ENCODE measurements at regions not wholly inside any gene's neighbourhood (a gene's known extent, or its start where the extent isn't known, plus 50 kb on each side); places are given as distances from the start of the nearest gene placed in this dataset.

GRCh38 chr6:169370054-169370453 is 116.4 kb upstream of the THBS2 start:
- Histone ChIP-seq H3K4me2 (no peak overlapping the region), H3K9me2 (no peaks in the 10 kb centered on the region), H3K4me3 (ENCODE audit: low read depth in 2 of 2, low read length in 1 of 2) (no peak overlapping the region), H3K9me3 (no peaks in the 10 kb centered on the region), H3K27ac (ENCODE audit: low read depth in 2 of 2, low read length in 1 of 2) (no peak overlapping the region), H4K20me1 (ENCODE audit: insufficient read depth) (no peaks in the 10 kb centered on the region), H2AFZ (ENCODE audit: low read depth) (no peak overlapping the region), H3K9ac (no peak overlapping the region), H3K4me1 (ENCODE audit: control insufficient read depth in 1 of 2, insufficient read depth in 2 of 2, low read depth in 1 of 2, low read length in 1 of 2) (no peaks in the 10 kb centered on the region; a peak in 1 of 4 replicates), H3K79me2 (ENCODE audit: insufficient read depth) (no peaks in the 10 kb centered on the region), H3K27me3 (ENCODE audit: insufficient read depth) (no peaks in the 10 kb centered on the region), H3F3A (replicated peaks; ENCODE audit: insufficient read depth) (no peaks in the 10 kb centered on the region), H3K36me3 (replicated peaks in 1 of 2; ENCODE audit: control insufficient read depth in 1 of 2, insufficient read depth in 2 of 2, low read length in 1 of 2) (no peaks in the 10 kb centered on the region)
- POLR2A ChIA-PET, result no interaction called here
- CTCF ChIA-PET, result no interaction called here
- 67% methylated on average over 3 of the region's 10 CpGs for WGBS (ENCODE audit: low lambda C conversion rate)
- no peak for TF ChIP-seq YY1 (IDR thresholded peaks at IDR 0.05; ENCODE audit: low read depth)
- DNase-seq, result no peak

- H3F3A ChIP-seq (replicated peaks; ENCODE audit: insufficient read depth), result no peaks in the 10 kb centered on the region
- ChIA-PET POLR2A (no interaction called here), CTCF (no interaction called here)
- H3K9me2 ChIP-seq, result no peaks in the 10 kb centered on the region
- no peak overlapping the region for H3K4me3 ChIP-seq (ENCODE audit: low read depth in 2 of 2, low read length in 1 of 2)
- no peak overlapping the region for H3K27ac ChIP-seq (ENCODE audit: low read depth in 2 of 2, low read length in 1 of 2)
- 67% methylated on average over 11 of the region's 11 CpGs for WGBS (ENCODE audit: low lambda C conversion rate)
- no peaks in the 10 kb centered on the region for H3K9me3 ChIP-seq
- H3K79me2 ChIP-seq (ENCODE audit: insufficient read depth), result no peaks in the 10 kb centered on the region
- no peak overlapping the region for H3K9ac ChIP-seq
- H2AFZ ChIP-seq (ENCODE audit: low read depth), result no peak overlapping the region
- TF ChIP-seq GATA2 (CRISPR knock-in tag; IDR thresholded peaks at IDR 0.05), result no peak
- no peak for TF ChIP-seq TAF1 (IDR thresholded peaks at IDR 0.05; ENCODE audit: borderline replicate concordance, low read depth, low read length)
- no peak for TF ChIP-seq FOXJ3 (CRISPR knock-in tag; IDR thresholded peaks at IDR 0.05)
- TF ChIP-seq SMC3 (IDR thresholded peaks at IDR 0.05; ENCODE audit: low read depth, low read length), result no peak
- TF ChIP-seq TCF12 (IDR thresholded peaks at IDR 0.05), result no peak
- TF ChIP-seq POLR2AphosphoS5 (IDR thresholded peaks at IDR 0.05; ENCODE audit: low read depth, low read length), result no peak
- TF ChIP-seq NFIC (IDR thresholded peaks at IDR 0.05; ENCODE audit: borderline replicate concordance), result no peak
- TF ChIP-seq SIN3A (IDR thresholded peaks at IDR 0.05; ENCODE audit: borderline replicate concordance, low read depth, low read length), result no peak
- no peak for TF ChIP-seq REST (IDR thresholded peaks at IDR 0.05; ENCODE audit: low read depth, low read length)
- TF ChIP-seq MXI1 (IDR thresholded peaks at IDR 0.05; ENCODE audit: low read depth, low read length), result no peak
- no peak for TF ChIP-seq EZH2phosphoT487 (IDR thresholded peaks at IDR 0.05; ENCODE audit: borderline replicate concordance, low read depth)
- TF ChIP-seq ZBTB33 (IDR thresholded peaks at IDR 0.05; ENCODE audit: borderline replicate concordance, low read depth), result no peak
- TF ChIP-seq GABPA (IDR thresholded peaks at IDR 0.05; ENCODE audit: low read depth), result no peak
- no peak for TF ChIP-seq RCOR1 (IDR thresholded peaks at IDR 0.05; ENCODE audit: low read length)
- TF ChIP-seq RXRA (IDR thresholded peaks at IDR 0.05; ENCODE audit: borderline replicate concordance, low read depth), result no peak
- no peak for TF ChIP-seq JUND (IDR thresholded peaks at IDR 0.05)
- H3K36me3 ChIP-seq (replicated peaks in 1 of 2; ENCODE audit: control insufficient read depth in 1 of 2, insufficient read depth in 2 of 2, low read length in 1 of 2), result no peaks in the 10 kb centered on the region
- H4K20me1 ChIP-seq (ENCODE audit: insufficient read depth), result no peaks in the 10 kb centered on the region
- no peak overlapping the region for H3K4me2 ChIP-seq
- H3K4me1 ChIP-seq (ENCODE audit: control insufficient read depth in 1 of 2, insufficient read depth in 2 of 2, low read depth in 1 of 2, low read length in 1 of 2), result no peaks in the 10 kb centered on the region; a peak in 1 of 4 replicates
- no peaks in the 10 kb centered on the region for H3K27me3 ChIP-seq (ENCODE audit: insufficient read depth)
- DNase-seq, result no peak
These were observed 114.6 kb upstream of the THBS2 start for GRCh38 chr6:169368200-169368599.
